K562 (cell line): ENCODE measurements at regions not wholly inside any gene's neighbourhood (a gene's known extent, or its start where the extent isn't known, plus 50 kb on each side); places are given as distances from the start of the nearest gene placed in this dataset.

Source experiments
- ATAC-seq: fragments of 200-7000 bp; cut with Tn5 transposase; 3 replicates; pipeline ENCODE4 v1.9.1; 2020; ENCODE audit warnings: moderate library complexity
- BruUV-seq: library from RNA; stranded (reverse); fragments of 400-500 nt; replicated peaks from 2 replicates; lab custom pipeline; 2021; lab: Mats Ljungman, UMichigan
- CTCF ChIA-PET: fragments of 300-600 bp; formaldehyde crosslinking; extraction: SDS; loops from one replicate; lab custom pipeline; 2021; ENCODE audit warnings: low intra/inter-chr PET ratio; lab: Yijun Ruan, JAX
- POLR2A ChIA-PET: fragments of 300-600, 350-650 bp; sonication (Branson Sonifier 250); formaldehyde crosslinking; extraction: SDS; loops from one replicate; lab custom pipeline; 2021; ENCODE audit warnings: antibody characterized with exemption, inconsistent platforms; lab: Yijun Ruan, JAX
- DNase-seq, 4 experiments: peaks; one replicate each; pipeline versions ENCODE4 v3.0.0 to v3.0.0-alpha.2; 2011 to 2018; ENCODE audit warnings: low spot score in 3 of 4, mixed read lengths in 3 of 4; ENCODE audit errors: extremely low read depth in 1 of 4
- FAIRE-seq: peaks from 2 replicates; lab custom pipeline; 2011; peaks lifted over from hg19 to GRCh38; lab: Jason Lieb, UNC
- H2AFZ ChIP-seq: 2 replicates; pipeline ENCODE4 v1.6.0; 2011; ENCODE audit warnings: low read depth, low read length, control low read depth, inconsistent platforms
- H3K27ac ChIP-seq: fragments of 200-600 bp; 3 replicates; pipeline ENCODE4 v1.8.0; 2011; ENCODE audit warnings: low read depth, mild to moderate bottlenecking, control low read depth, inconsistent platforms, low read length, moderate library complexity, mixed read lengths; ENCODE audit errors: extremely low read depth
- H3K27me3 ChIP-seq, 2 experiments: fragments of 300-600 bp in 1 of 2; 2 replicates in 1 of 2; 3 replicates in 1 of 2; pipeline versions ENCODE4 v1.6.0 to v1.8.0; 2011; ENCODE audit warnings: inconsistent platforms in 2 of 2, low read length in 2 of 2, mild to moderate bottlenecking in 1 of 2, mixed read lengths in 1 of 2, moderate library complexity in 1 of 2; ENCODE audit not compliant: control insufficient read depth in 2 of 2, insufficient read depth in 2 of 2
- H3K36me3 ChIP-seq: fragments of 300-600 bp; 3 replicates; pipeline ENCODE4 v1.8.0; 2011; ENCODE audit warnings: mild to moderate bottlenecking, low read length, inconsistent platforms; ENCODE audit not compliant: control insufficient read depth, insufficient read depth
- H3K4me1 ChIP-seq, 2 experiments: fragments of 200-600 bp in 1 of 2; replicated peaks in 1 of 2; 2 replicates in 1 of 2; 3 replicates in 1 of 2; pipeline versions ENCODE4 v1.5.1 to v1.8.0; 2011; ENCODE audit warnings: inconsistent platforms in 2 of 2, low read length in 2 of 2, mild to moderate bottlenecking in 1 of 2, mixed read lengths in 1 of 2, moderate library complexity in 1 of 2; ENCODE audit not compliant: control insufficient read depth in 2 of 2, insufficient read depth in 2 of 2
- H3K4me2 ChIP-seq: 2 replicates; pipeline ENCODE4 v1.6.1; 2011; ENCODE audit warnings: low read length, control low read depth, inconsistent platforms, mixed read lengths; ENCODE audit not compliant: insufficient read depth
- H3K4me3 ChIP-seq: fragments of 200-600 bp; sonication (generic), shearing (Covaris generic); 2 replicates; pipeline ENCODE4 v1.5.1; 2016; ENCODE audit warnings: control low read depth, inconsistent platforms
- H3K79me2 ChIP-seq: fragments of 200-600 bp; 3 replicates; pipeline ENCODE4 v1.8.0; 2011; ENCODE audit warnings: low read length, inconsistent platforms; ENCODE audit not compliant: control insufficient read depth, insufficient read depth
- H3K9ac ChIP-seq, 2 experiments: 2 replicates each; pipeline versions ENCODE4 v1.6.0 to v1.6.1; 2011; ENCODE audit warnings: low read depth in 2 of 2, low read length in 2 of 2, control low read depth in 1 of 2, inconsistent platforms in 1 of 2, mild to moderate bottlenecking in 1 of 2, mixed read lengths in 1 of 2; ENCODE audit not compliant: insufficient read depth in 1 of 2
- H3K9me1 ChIP-seq: one replicate; pipeline ENCODE4 v1.6.0; 2011; ENCODE audit warnings: inconsistent platforms, mild to moderate bottlenecking, low read length, moderate library complexity; ENCODE audit not compliant: control insufficient read depth, insufficient read depth
- H3K9me3 ChIP-seq: replicated peaks from 2 replicates; pipeline ENCODE4 v1.5.1; 2011; ENCODE audit warnings: low read depth, low read length, inconsistent platforms; ENCODE audit not compliant: control insufficient read depth, insufficient read depth
- H4K20me1 ChIP-seq: replicated peaks from 2 replicates; pipeline ENCODE4 v1.6.1; 2011; ENCODE audit warnings: low read length, inconsistent platforms, mixed read lengths; ENCODE audit not compliant: control insufficient read depth, insufficient read depth
- ARID1B ChIP-seq: fragments of 450-650 bp; IDR thresholded peaks from 2 replicates; pipeline ENCODE4 v1.6.1; 2016; ENCODE audit warnings: antibody characterized with exemption, mild to moderate bottlenecking, inconsistent platforms
- ASH1L ChIP-seq: fragments of 450-650 bp; IDR thresholded peaks from 2 replicates; pipeline ENCODE4 v1.6.1; 2018; ENCODE audit warnings: borderline replicate concordance, mild to moderate bottlenecking, low read depth; ENCODE audit not compliant: partially characterized antibody
- CBFA2T2 ChIP-seq: fragments of 450-650 bp; conservative IDR thresholded peaks from 2 replicates; pipeline ENCODE4 v1.6.1; 2017; ENCODE audit warnings: mild to moderate bottlenecking
- CBFA2T3 ChIP-seq: fragments of 450-650 bp; IDR thresholded peaks from 2 replicates; pipeline ENCODE4 v1.6.1; 2017
- CBX8 ChIP-seq: fragments of 200-600 bp; sonication (generic); IDR thresholded peaks from 2 replicates; pipeline ENCODE4 v1.6.1; 2012; ENCODE audit warnings: borderline replicate concordance, mixed run types, low read depth, mild to moderate bottlenecking, moderate library complexity, mixed read lengths, low read length, control low read depth, inconsistent platforms; ENCODE audit not compliant: poor library complexity, severe bottlenecking; ENCODE audit errors: extremely low read depth
- E2F8 ChIP-seq: fragments of 450-650 bp; IDR thresholded peaks from 2 replicates; pipeline ENCODE4 v1.7.1; 2018; ENCODE audit warnings: mild to moderate bottlenecking, low read depth; ENCODE audit not compliant: partially characterized antibody
- NCOR1 ChIP-seq: fragments of 450-650 bp; IDR thresholded peaks from 2 replicates; pipeline ENCODE4 v1.6.1; 2016; ENCODE audit warnings: mild to moderate bottlenecking, moderate library complexity
- NFIC ChIP-seq: fragments of 450-650 bp; IDR thresholded peaks from 2 replicates; pipeline ENCODE4 v1.6.1; 2017; ENCODE audit warnings: mild to moderate bottlenecking, inconsistent platforms
- RBM22 ChIP-seq: fragments of 200-400 bp; formaldehyde crosslinking; IDR thresholded peaks from 2 replicates; pipeline ENCODE4 v1.6.1; 2018; ENCODE audit warnings: low read length, low read depth; ENCODE audit not compliant: poor library complexity, severe bottlenecking
- STAT5A ChIP-seq: IDR thresholded peaks from 2 replicates; pipeline ENCODE4 v1.6.1; 2012; ENCODE audit warnings: low read length, inconsistent platforms, borderline replicate concordance
- TAL1 ChIP-seq: fragments of 450-650 bp; IDR thresholded peaks from 2 replicates; pipeline ENCODE4 v1.6.1; 2016; ENCODE audit warnings: mild to moderate bottlenecking
- TCF3 ChIP-seq: sonication (generic); formaldehyde crosslinking; IDR thresholded peaks from 2 replicates; pipeline ENCODE4 v1.4.0; 2020; ENCODE audit warnings: mild to moderate bottlenecking, missing genetic modification reagents
- TEAD4 ChIP-seq, 2 experiments: sonication (generic) in 1 of 2; formaldehyde crosslinking in 1 of 2; IDR thresholded peaks; 2 replicates each; pipeline versions ENCODE4 v1.6.1 to v1.8.0; 2012 to 2022; ENCODE audit warnings: borderline replicate concordance in 1 of 2, inconsistent platforms in 1 of 2, low read length in 1 of 2, mild to moderate bottlenecking in 1 of 2, missing genetic modification reagents in 1 of 2
- ZNF75A ChIP-seq: fragments of 450-650 bp; formaldehyde crosslinking; IDR thresholded peaks from 2 replicates; pipeline ENCODE4 v1.4.0; 2020; ENCODE audit warnings: mild to moderate bottlenecking
- WGBS: fragments of 100-300 bp; shearing (Covaris generic); methylation state at CpG from one replicate; pipeline ENCODE4 v1.1.6; 2016; ENCODE audit warnings: low coverage, mixed read lengths; ENCODE audit not compliant: insufficient coverage; ENCODE audit errors: missing lambda C conversion rate; 5-methylcytosine and 5-hydroxymethylcytosine counted together
- in situ Hi-C: fragments of 300-500 bp; cut with MboI; formaldehyde crosslinking; loops from 4 replicates; pipeline ENCODE4 v1.15.0; 2018; ENCODE audit warnings: inconsistent platforms, mixed read lengths
- intact Hi-C: fragments of 100-400 bp; cut with micrococcal nuclease; formaldehyde crosslinking; loops from 2 replicates; pipeline ENCODE4 v1.14.2; 2022

GRCh38 chr12:30862486-30862885 lies 64.1 kb upstream of the TSPAN11 start:
- no peak overlapping the region for H3K9ac ChIP-seq
- no peaks in the 10 kb centered on the region for H3K4me1 ChIP-seq
- no peak for TF ChIP-seq E2F8
- TF ChIP-seq CBX8 = no peak
- TF ChIP-seq NFIC = peak; percentile 66
- TF ChIP-seq TCF3 (CRISPR knock-in tag) = peak; percentile 43; the same call in 1 of the 2 replicates
- TF ChIP-seq RBM22 = no peak
- TF ChIP-seq NCOR1 = peak; percentile 40
- TF ChIP-seq ARID1B = peak; percentile 70
- no peak for TF ChIP-seq ASH1L
- TF ChIP-seq ZNF75A = no peak
- peak; percentile 47; the same call in 1 of the 2 replicates for TF ChIP-seq TEAD4 (IDR thresholded peaks at IDR 0.05; ENCODE audit: low read length)
- TF ChIP-seq TEAD4 (CRISPR knock-in tag; IDR thresholded peaks at IDR 0.05; ENCODE audit: borderline replicate concordance) = no peak
- 0 out of 2 replicates have a peak, but pooled peaks have one; percentile 13 for TF ChIP-seq STAT5A
- TF ChIP-seq CBFA2T2 = peak; percentile 49
- TF ChIP-seq TAL1 = peak; percentile 63; the same call in 1 of the 2 replicates
- TF ChIP-seq CBFA2T3 = peak; percentile 70
- peaks cover 9 to 18% of the 10 kb centered on the region in 2 experiments; a peak in 4 of 5 replicates for H3K27me3 ChIP-seq
- no peak overlapping the region for H3K4me2 ChIP-seq
- CTCF ChIA-PET = no interaction called here
- intact Hi-C loops (no loop called here), in situ Hi-C loops (no loop called here)
- FAIRE-seq = peak; percentile 74
- no peak overlapping the region for H3K4me3 ChIP-seq
- H3K36me3 ChIP-seq = no peaks in the 10 kb centered on the region
- no peak overlapping the region for H2AFZ ChIP-seq
- BruUV-seq = no TSS peak
- H3K27ac ChIP-seq = no peak overlapping the region
- WGBS = 0% methylated on average over 5 of the region's 5 CpGs
- H4K20me1 ChIP-seq = no peaks in the 10 kb centered on the region
- peak; percentile 42; the same call in 1 of the 3 replicates for ATAC-seq
- POLR2A ChIA-PET = interaction anchor here (0.7 to 0.8 kb wide), 2 partner anchors 12 to 360 kb away, joined by 3 read pairs; no protein-coding TSS in a partner anchor
- peak in 1 of 4 experiments; percentile 46 for DNase-seq
- H3K9me3 ChIP-seq = no peaks in the 10 kb centered on the region; the same call in 1 of the 2 replicates
- no peaks in the 10 kb centered on the region for H3K9me1 ChIP-seq
- H3K79me2 ChIP-seq = no peaks in the 10 kb centered on the region
